Stimulated activated memory B cell treated with anti-CD40 and anti-IgM and Interleukin-4, amounts not matched to agents 10 μg/mL and 1 μg/mL and 100 μg/mL, for 72 hours (primary cell): ENCODE measurements at regions not wholly inside any gene's neighbourhood (a gene's known extent, or its start where the extent isn't known, plus 50 kb on each side); places are given as distances from the start of the nearest gene placed in this dataset.
A peak's percentile ranks its signal among the peaks of the same experiment; 100 is the strongest.
"Not testable (repeated sequence)": the region's sequence is repeated elsewhere in the genome, so short reads cannot be mapped to it uniquely, and the experiment has no call there.

Experiments used
- ATAC-seq: fragments of 150-1000 bp; cut with Tn5 transposase; 2 replicates; pipeline ENCODE4 v1.10.0; 2021
- H3K27ac Mint-ChIP-seq: one replicate; pipeline ENCODE4 v1.8.0; 2022; ENCODE audit warnings: mild to moderate bottlenecking, mixed read lengths
- H3K27me3 Mint-ChIP-seq: one replicate; pipeline ENCODE4 v1.8.0; 2022; ENCODE audit warnings: mixed read lengths
- H3K36me3 Mint-ChIP-seq: one replicate; pipeline ENCODE4 v1.8.0; 2022; ENCODE audit warnings: mixed read lengths
- H3K4me1 Mint-ChIP-seq: one replicate; pipeline ENCODE4 v1.8.0; 2022; ENCODE audit warnings: mixed read lengths
- H3K4me3 Mint-ChIP-seq: one replicate; pipeline ENCODE4 v1.8.0; 2022; ENCODE audit warnings: mild to moderate bottlenecking, moderate library complexity, mixed read lengths
- H3K9me3 Mint-ChIP-seq: one replicate; pipeline ENCODE4 v1.8.0; 2022; ENCODE audit warnings: mixed read lengths

DNA sequence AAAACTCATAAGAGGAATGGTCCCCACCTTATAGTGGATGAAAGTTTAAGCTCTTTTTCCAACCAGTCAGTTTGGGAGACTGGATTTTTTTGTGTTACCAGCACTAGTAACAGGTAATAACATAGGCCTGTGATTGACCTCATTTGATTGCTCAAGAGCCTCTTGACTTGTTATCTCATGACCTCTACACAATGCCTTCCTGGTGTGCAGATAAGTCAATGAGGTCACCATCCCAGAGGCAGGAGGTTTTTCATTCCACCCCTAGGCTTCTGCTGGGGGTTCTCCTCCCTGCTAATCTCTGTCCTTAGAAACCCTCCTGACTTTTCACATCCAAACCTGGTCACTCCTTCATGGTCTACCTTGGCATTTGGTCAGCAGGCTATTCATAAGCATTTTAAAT is 225.0 kb upstream of the CDY1B start:
- H3K36me3 Mint-ChIP-seq, H3K27ac Mint-ChIP-seq, H3K4me1 Mint-ChIP-seq, ATAC-seq, H3K27me3 Mint-ChIP-seq, H3K9me3 Mint-ChIP-seq, H3K4me3 Mint-ChIP-seq: not testable (repeated sequence)

DNA sequence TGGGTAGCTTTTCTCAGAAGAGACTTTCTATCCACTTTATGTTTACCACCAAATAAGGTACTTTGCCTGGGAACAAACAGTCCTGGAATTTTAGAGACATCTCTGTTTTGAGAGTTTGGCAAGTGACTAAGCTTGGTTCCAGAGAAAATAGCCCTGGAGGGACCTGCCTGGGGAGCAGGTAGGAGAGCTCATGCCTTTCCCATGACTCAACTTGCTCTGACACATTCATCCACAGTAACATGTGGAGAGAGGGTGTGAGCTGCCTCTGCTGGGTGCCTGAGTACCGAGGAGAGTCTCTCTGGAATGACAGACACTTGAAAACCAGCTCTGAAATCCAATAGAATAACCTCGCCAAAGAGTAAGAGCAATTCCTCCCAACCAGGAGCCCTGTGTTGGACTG is 222.8 kb upstream of the CDY1B start:
- not testable (repeated sequence) for H3K27me3 Mint-ChIP-seq, H3K36me3 Mint-ChIP-seq, H3K27ac Mint-ChIP-seq, H3K4me1 Mint-ChIP-seq, H3K4me3 Mint-ChIP-seq, H3K9me3 Mint-ChIP-seq, ATAC-seq

GRCh38 chrY:24262176-24262575 is 214.4 kb upstream of the CDY1B start:
- not testable (repeated sequence) for H3K4me1 Mint-ChIP-seq, H3K27ac Mint-ChIP-seq, H3K27me3 Mint-ChIP-seq, H3K9me3 Mint-ChIP-seq, H3K36me3 Mint-ChIP-seq, ATAC-seq, H3K4me3 Mint-ChIP-seq

- not testable (repeated sequence) for H3K9me3 Mint-ChIP-seq, H3K27ac Mint-ChIP-seq, ATAC-seq, H3K27me3 Mint-ChIP-seq, H3K36me3 Mint-ChIP-seq, H3K4me1 Mint-ChIP-seq, H3K4me3 Mint-ChIP-seq
Measured at GRCh38 chrY:24261417-24261816, 213.6 kb upstream of the CDY1B start.

- H3K4me1 Mint-ChIP-seq, H3K27ac Mint-ChIP-seq, H3K36me3 Mint-ChIP-seq, H3K4me3 Mint-ChIP-seq, H3K27me3 Mint-ChIP-seq, H3K9me3 Mint-ChIP-seq: not testable (repeated sequence)
- ATAC-seq, result peak; percentile 69
Measured at GRCh38 chrY:24250218-24250860, 202.5 kb upstream of the CDY1B start.
